Heart right ventricle (tissue), 16 donors: ENCODE measurements at regions not wholly inside any gene's neighbourhood (a gene's known extent, or its start where the extent isn't known, plus 50 kb on each side); places are given as distances from the start of the nearest gene placed in this dataset.

Experiments
- ATAC-seq, 8 donors: fragments of 200-7000 bp; cut with Tn5 transposase; one replicate each; pipeline ENCODE4 v1.9.1; 2020; ENCODE audit warnings: mild to moderate bottlenecking in 8 of 8, moderate library complexity in 8 of 8, moderate number of reproducible peaks in 1 of 8
- DNase-seq, 2 donors: peaks; one replicate each; pipeline ENCODE4 v3.0.0-alpha.2; 2020
- H3K27ac ChIP-seq, 10 donors: fragments of 200-600 bp; sonication (generic) in 2 of 10; one replicate each; pipeline versions ENCODE4 v1.5.0 to v1.8.0; 2020 to 2022; ENCODE audit warnings: mild to moderate bottlenecking in 3 of 10
- H3K27me3 ChIP-seq, 7 donors: fragments of 200-600 bp; one replicate each; pipeline ENCODE4 v1.8.0; 2021 to 2022; ENCODE audit warnings: mild to moderate bottlenecking in 2 of 7
- H3K36me3 ChIP-seq, 9 donors: fragments of 200-600 bp; sonication (generic) in 1 of 9; one replicate each; pipeline versions ENCODE4 v1.5.0 to v1.8.0; 2020 to 2022; ENCODE audit warnings: mild to moderate bottlenecking in 2 of 9
- H3K4me1 ChIP-seq, 9 donors: fragments of 200-600 bp; sonication (generic) in 1 of 9; one replicate each; pipeline versions ENCODE4 v1.5.0 to v1.8.0; 2020 to 2022; ENCODE audit warnings: mild to moderate bottlenecking in 4 of 9
- H3K4me3 ChIP-seq, 10 donors: fragments of 200-600 bp; sonication (generic) in 2 of 10; one replicate each; pipeline versions ENCODE4 v1.5.0 to v1.8.0; 2020 to 2022; ENCODE audit warnings: mild to moderate bottlenecking in 7 of 10, moderate library complexity in 2 of 10
- H3K9me3 ChIP-seq, 11 donors: fragments of 200-600 bp in 10 of 11; sonication (generic) in 2 of 11; one replicate each; pipeline versions ENCODE4 v1.5.0 to v1.8.0; 2013 to 2022; ENCODE audit warnings: mild to moderate bottlenecking in 2 of 11, control low read depth in 1 of 11, moderate library complexity in 1 of 11
- WGBS, 2 donors: extraction: QIAGEN DNeasy Blood & Tissue Kit; methylation state at CpG; one replicate each; pipeline ENCODE4 v1.1.7; 2013; ENCODE audit warnings: inconsistent platforms in 1 of 2; 5-methylcytosine and 5-hydroxymethylcytosine counted together
- intact Hi-C, 10 donors: fragments of 100-400 bp; cut with DNase I; formaldehyde crosslinking; loops; one replicate each; pipeline versions ENCODE4 v1.11.1 to v1.14.2; 2022
- TF ChIP-seq, protein P1 (sequence below), 9 donors: fragments of 200-600 bp; sonication (generic) in 2 of 9; IDR thresholded peaks; one replicate each; pipeline versions ENCODE4 v1.5.0 to v1.8.0; 2021 to 2022; ENCODE audit warnings: antibody characterized with exemption in 9 of 9, mild to moderate bottlenecking in 5 of 9, moderate library complexity in 1 of 9
- donor health status: Arrhythmogenic right ventricular cardiomyopathy.
- donor health status: ischemic (EF 13 %, LVEDD 7.1; RV severe dilation, severe dysfunction).
- donor health status: healthy with polysubstance abuse.
- donor health status: DM: no; HTN: yes; CAD: no.
- donor health status: DM: no; HTN: no; CAD: no.
- donor health status: ischemic (EF 25% LVEDD 6.9; RV normal size, moderate dysfunction).
- donor health status: ischemic (EF 25% LVEDD 5.7; RV mildly dilated, moderate dysfunction).
- donor health status: healthy.
- donor health status: DM: yes; HTN: yes; CAD: no.
- donor health status: Ischemic cardiomyopathy.
- donor health status: ischemic (EF 35%, LVEDD 5.7; RV mildly dilated, moderate dysfunction).
- donor health status: nonischemic (EF 11% LVEDD 7.7; RV severe dilation, severe dysfunction).
- donor health status: DM: yes; HTN: yes; CAD: no.
- donor health status: PGD.
- donor health status: ischemic (EF 29% LVEDD 5.4; RV normal size, mild dysfunction).
- donor health status: nonischemic (EF 23%, LVEDD 6.1; RV moderate dilation, normal function).

DNA sequence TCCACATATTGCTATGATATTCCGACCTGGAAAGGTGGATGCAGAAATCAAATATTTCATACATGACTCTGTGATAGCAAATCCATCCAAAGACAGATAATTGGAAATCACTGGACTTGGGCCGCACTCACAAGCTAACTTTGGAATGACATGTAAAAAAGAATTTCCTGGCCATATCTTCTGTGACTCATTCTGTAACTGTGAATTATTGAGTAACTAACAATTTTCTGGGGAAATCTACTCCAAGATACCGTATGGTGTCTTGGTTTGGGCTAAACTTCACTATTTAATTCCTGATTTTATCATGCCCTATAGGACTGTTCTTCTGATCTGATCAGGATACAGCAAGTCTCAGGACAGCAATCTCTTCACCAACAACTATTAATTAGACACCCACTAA is 92.7 kb upstream of the LY86 start:
- TF ChIP-seq, protein P1, sequence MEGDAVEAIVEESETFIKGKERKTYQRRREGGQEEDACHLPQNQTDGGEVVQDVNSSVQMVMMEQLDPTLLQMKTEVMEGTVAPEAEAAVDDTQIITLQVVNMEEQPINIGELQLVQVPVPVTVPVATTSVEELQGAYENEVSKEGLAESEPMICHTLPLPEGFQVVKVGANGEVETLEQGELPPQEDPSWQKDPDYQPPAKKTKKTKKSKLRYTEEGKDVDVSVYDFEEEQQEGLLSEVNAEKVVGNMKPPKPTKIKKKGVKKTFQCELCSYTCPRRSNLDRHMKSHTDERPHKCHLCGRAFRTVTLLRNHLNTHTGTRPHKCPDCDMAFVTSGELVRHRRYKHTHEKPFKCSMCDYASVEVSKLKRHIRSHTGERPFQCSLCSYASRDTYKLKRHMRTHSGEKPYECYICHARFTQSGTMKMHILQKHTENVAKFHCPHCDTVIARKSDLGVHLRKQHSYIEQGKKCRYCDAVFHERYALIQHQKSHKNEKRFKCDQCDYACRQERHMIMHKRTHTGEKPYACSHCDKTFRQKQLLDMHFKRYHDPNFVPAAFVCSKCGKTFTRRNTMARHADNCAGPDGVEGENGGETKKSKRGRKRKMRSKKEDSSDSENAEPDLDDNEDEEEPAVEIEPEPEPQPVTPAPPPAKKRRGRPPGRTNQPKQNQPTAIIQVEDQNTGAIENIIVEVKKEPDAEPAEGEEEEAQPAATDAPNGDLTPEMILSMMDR (IDR thresholded peaks at IDR 0.05), result no peak
- Histone ChIP-seq H3K4me3 (no peak overlapping the region), H3K9me3 (no peaks in the 10 kb centered on the region), H3K27me3 (no peaks in the 10 kb centered on the region), H3K27ac (no peak overlapping the region), H3K4me1 (peaks cover 0 to 9% (median 0%) of the 10 kb centered on the region in 9 donors), H3K36me3 (no peaks in the 10 kb centered on the region)
- intact Hi-C loops, result loop anchor here in 7 of 10 donors (2.0 to 10.0 kb wide), 5 partner anchors 161 to 441 kb away; no protein-coding TSS in a partner anchor
- DNase-seq (no peak), ATAC-seq (no peak)
- WGBS, 2 donors, result 80 to 81% methylated on average over 3 of the region's 3 CpGs

DNA sequence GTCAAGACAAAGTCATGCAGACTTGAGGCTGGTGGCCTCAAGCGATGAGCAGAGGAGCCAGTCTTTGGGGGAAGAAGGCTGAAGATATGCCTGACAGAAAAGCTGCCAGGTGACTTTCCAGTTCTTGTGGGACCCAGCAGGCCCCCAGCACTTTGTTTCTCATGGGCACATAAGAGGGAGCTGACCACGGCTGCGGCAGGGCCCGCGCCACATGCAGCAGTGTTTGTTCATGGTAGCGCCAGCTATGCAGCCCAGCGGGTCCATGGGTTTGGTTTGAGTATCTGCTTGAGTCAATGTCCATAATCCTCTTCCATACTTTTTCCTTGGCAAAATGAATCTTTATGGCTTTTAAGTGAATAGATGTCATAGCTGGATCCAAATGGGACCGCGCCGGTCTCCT is 91.0 kb upstream of the LY86 start:
- H3K9me3 ChIP-seq, result no peaks in the 10 kb centered on the region
- no peak overlapping the region for H3K4me3 ChIP-seq
- no peaks in the 10 kb centered on the region for H3K27me3 ChIP-seq
- H3K27ac ChIP-seq, result no peak overlapping the region
- 92 to 97% methylated on average over 10 of the region's 10 CpGs for WGBS, 2 donors
- TF ChIP-seq, protein P1 (IDR thresholded peaks at IDR 0.05), result no peak
- intact Hi-C loops, result loop anchor here in 5 of 10 donors (5.0 to 10.0 kb wide), 4 partner anchors 163 to 443 kb away; no protein-coding TSS in a partner anchor
- DNase-seq, result no peak
- H3K4me1 ChIP-seq, result peaks cover 0 to 9% (median 0%) of the 10 kb centered on the region in 9 donors
- ATAC-seq, result no peak
- H3K36me3 ChIP-seq, result no peaks in the 10 kb centered on the region

DNA sequence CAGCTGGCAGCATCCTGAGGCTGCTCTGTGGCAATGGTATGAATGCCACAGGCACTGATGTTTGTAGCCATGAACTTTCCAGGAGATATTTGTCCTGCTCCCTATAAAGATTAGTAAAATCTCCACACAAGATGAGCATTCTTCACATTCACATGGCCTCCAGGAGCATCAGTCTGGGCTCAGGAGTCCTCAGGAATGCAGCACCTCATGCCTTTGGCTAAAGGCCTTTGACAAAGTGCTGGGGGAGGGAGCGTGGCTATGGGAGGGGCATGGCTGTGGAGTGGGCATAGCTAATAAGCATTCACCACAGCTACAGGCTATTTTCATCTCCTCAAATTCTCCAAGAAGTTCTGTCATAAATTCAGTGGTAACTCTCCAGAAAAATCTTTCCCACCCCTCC is 90.5 kb upstream of the LY86 start:
- intact Hi-C loops, result loop anchor here in 5 of 10 donors (5.0 to 10.0 kb wide), 4 partner anchors 163 to 443 kb away; no protein-coding TSS in a partner anchor
- no peaks in the 10 kb centered on the region for H3K9me3 ChIP-seq
- no peaks in the 10 kb centered on the region for H3K36me3 ChIP-seq
- 79 to 83% methylated on average over 1 of the region's 1 CpG for WGBS, 2 donors
- H3K27ac ChIP-seq, result no peak overlapping the region
- no peak overlapping the region for H3K4me3 ChIP-seq
- TF ChIP-seq, protein P1 (IDR thresholded peaks at IDR 0.05), result no peak
- DNase-seq (no peak), ATAC-seq (no peak)
- no peaks in the 10 kb centered on the region for H3K27me3 ChIP-seq
- peaks cover 0 to 9% (median 0%) of the 10 kb centered on the region in 9 donors for H3K4me1 ChIP-seq

DNA sequence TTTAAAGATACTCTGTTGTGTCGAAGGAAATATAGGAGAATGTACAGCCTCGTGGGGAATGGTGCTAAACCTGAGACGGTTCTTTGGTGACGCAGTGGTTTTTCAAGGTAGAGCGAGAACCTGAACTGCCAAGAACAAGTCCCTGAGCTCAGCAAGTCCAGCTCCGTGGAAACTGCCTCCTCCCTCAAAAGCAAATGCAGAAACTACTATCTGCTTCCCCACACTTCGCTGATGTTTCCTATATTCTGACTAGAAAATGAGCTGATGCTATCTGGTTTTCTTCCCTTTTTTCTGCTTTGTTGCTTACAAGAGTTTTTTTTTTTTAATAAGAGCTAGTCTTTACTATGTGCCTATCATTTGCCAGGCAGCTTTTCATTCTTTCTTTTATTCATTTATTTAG is 85.3 kb upstream of the LY86 start:
- 76 to 86% methylated on average over 7 of the region's 7 CpGs for WGBS, 2 donors
- peak in 4 of 8 donors; percentile 39 to 50 (median 40) for ATAC-seq

More for the DNA sequence above, 85.3 kb upstream of the LY86 start:
- H3K9me3 ChIP-seq, result peaks cover 0 to 10% (median 0%) of the 10 kb centered on the region in 11 donors
- H3K4me1 ChIP-seq, result peaks cover 0 to 9% (median 0%) of the 10 kb centered on the region in 9 donors
- no peaks in the 10 kb centered on the region for H3K36me3 ChIP-seq
- intact Hi-C loops, result no loop called here
- TF ChIP-seq, protein P1 (IDR thresholded peaks at IDR 0.05), result no peak
- no peak for DNase-seq
- peaks cover 0 to 5% (median 0%) of the 10 kb centered on the region in 7 donors for H3K27me3 ChIP-seq
- peak overlapping the region in 2 of 10 donors; percentile 48 to 59 for H3K27ac ChIP-seq
- no peak overlapping the region for H3K4me3 ChIP-seq
